Thyroid gland (tissue), 4 donors: ENCODE measurements at regions not wholly inside any gene's neighbourhood (a gene's known extent, or its start where the extent isn't known, plus 50 kb on each side); places are given as distances from the start of the nearest gene placed in this dataset.

Source experiments
- POLR2A ChIP-seq, 2 donors: fragments of 450-650 bp; IDR thresholded peaks; one replicate each; pipeline ENCODE4 v1.6.1; 2017; ENCODE audit warnings: antibody characterized with exemption in 2 of 2, mild to moderate bottlenecking in 2 of 2, moderate library complexity in 1 of 2
- TF ChIP-seq, protein P1 (sequence below), 6 experiments: fragments of 200-600 bp in 3 of 6; fragments of 450-650 bp in 3 of 6; sonication (generic) in 3 of 6; IDR thresholded peaks; one replicate each; pipeline ENCODE4 v1.5.1; 2016 to 2019; ENCODE audit warnings: antibody characterized with exemption in 6 of 6, mild to moderate bottlenecking in 2 of 6, inconsistent platforms in 1 of 6, moderate library complexity in 1 of 6

DNA sequence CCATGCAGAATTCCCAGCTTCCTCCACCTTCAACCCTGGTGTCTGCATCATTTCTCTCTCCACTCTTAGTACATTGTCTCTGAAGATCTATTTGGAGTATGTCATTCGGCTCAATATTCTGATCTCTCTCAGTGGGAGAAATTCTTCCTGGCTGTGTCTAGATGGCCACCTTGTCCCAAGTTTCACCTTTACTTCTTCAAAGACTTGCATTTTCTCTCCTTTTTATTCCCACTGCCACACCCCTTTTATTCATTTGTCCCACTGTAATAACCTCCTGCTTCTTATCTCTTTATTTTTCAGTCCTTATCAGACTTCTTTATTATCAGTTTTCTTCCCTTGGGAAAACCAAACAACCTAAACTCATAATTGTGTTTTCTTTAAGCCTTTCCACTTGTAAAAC, 54.3 kb upstream of the CERS6 start:
- TF ChIP-seq, protein P1, sequence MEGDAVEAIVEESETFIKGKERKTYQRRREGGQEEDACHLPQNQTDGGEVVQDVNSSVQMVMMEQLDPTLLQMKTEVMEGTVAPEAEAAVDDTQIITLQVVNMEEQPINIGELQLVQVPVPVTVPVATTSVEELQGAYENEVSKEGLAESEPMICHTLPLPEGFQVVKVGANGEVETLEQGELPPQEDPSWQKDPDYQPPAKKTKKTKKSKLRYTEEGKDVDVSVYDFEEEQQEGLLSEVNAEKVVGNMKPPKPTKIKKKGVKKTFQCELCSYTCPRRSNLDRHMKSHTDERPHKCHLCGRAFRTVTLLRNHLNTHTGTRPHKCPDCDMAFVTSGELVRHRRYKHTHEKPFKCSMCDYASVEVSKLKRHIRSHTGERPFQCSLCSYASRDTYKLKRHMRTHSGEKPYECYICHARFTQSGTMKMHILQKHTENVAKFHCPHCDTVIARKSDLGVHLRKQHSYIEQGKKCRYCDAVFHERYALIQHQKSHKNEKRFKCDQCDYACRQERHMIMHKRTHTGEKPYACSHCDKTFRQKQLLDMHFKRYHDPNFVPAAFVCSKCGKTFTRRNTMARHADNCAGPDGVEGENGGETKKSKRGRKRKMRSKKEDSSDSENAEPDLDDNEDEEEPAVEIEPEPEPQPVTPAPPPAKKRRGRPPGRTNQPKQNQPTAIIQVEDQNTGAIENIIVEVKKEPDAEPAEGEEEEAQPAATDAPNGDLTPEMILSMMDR (IDR thresholded peaks at IDR 0.05), result no peak
- no peak for TF ChIP-seq POLR2A (IDR thresholded peaks at IDR 0.05)
